GM23338 (cell line): ENCODE measurements at regions not wholly inside any gene's neighbourhood (a gene's known extent, or its start where the extent isn't known, plus 50 kb on each side); places are given as distances from the start of the nearest gene placed in this dataset.
A peak's percentile ranks its signal among the peaks of the same experiment; 100 is the strongest.

Source experiments
- ATAC-seq: fragments of 200-7000 bp; cut with Tn5 transposase; 3 replicates; pipeline ENCODE4 v1.9.1; 2020
- DNase-seq: peaks from one replicate; pipeline ENCODE4 v3.0.0-alpha.2; 2015; ENCODE audit warnings: low spot score
- H2AFZ ChIP-seq: fragments of 200-600 bp; sonication (generic); 2 replicates; pipeline ENCODE4 v1.8.0; 2016; ENCODE audit warnings: antibody characterized with exemption, mild to moderate bottlenecking, moderate library complexity
- H3F3A ChIP-seq: fragments of 200-600 bp; sonication (generic); replicated peaks from 2 replicates; pipeline ENCODE4 v1.8.0; 2017; ENCODE audit warnings: antibody characterized with exemption, mixed run types, low read depth
- H3K27ac ChIP-seq: fragments of 200-600 bp; sonication (generic); 2 replicates; pipeline ENCODE4 v1.6.1; 2016; ENCODE audit warnings: low read depth
- H3K27me3 ChIP-seq: fragments of 200-600 bp; sonication (generic); 2 replicates; pipeline ENCODE4 v1.8.0; 2016; ENCODE audit warnings: mild to moderate bottlenecking, mixed run types, moderate library complexity; ENCODE audit not compliant: insufficient read depth
- H3K36me3 ChIP-seq: fragments of 200-600 bp; sonication (generic); 2 replicates; pipeline ENCODE4 v1.8.0; 2016; ENCODE audit warnings: mild to moderate bottlenecking; ENCODE audit not compliant: insufficient read depth
- H3K4me1 ChIP-seq: fragments of 200-600 bp; sonication (generic); 2 replicates; pipeline ENCODE4 v1.8.0; 2016; ENCODE audit warnings: mild to moderate bottlenecking, moderate library complexity; ENCODE audit not compliant: insufficient read depth
- H3K4me2 ChIP-seq: fragments of 200-600 bp; sonication (generic); 2 replicates; pipeline ENCODE4 v1.7.1; 2017; ENCODE audit warnings: mixed run types
- H3K4me3 ChIP-seq: fragments of 200-600 bp; sonication (generic); 2 replicates; pipeline ENCODE4 v1.6.1; 2016; ENCODE audit warnings: mixed run types
- H3K79me2 ChIP-seq: fragments of 200-600 bp; sonication (generic); replicated peaks from 2 replicates; pipeline ENCODE4 v1.8.0; 2017; ENCODE audit warnings: mild to moderate bottlenecking; ENCODE audit not compliant: insufficient read depth
- H3K9me2 ChIP-seq: fragments of 200-600 bp; sonication (generic); 2 replicates; pipeline ENCODE4 v1.8.0; 2017; ENCODE audit not compliant: insufficient read depth
- H4K20me1 ChIP-seq: fragments of 200-600 bp; sonication (generic); replicated peaks from 2 replicates; pipeline ENCODE4 v1.8.0; 2017; ENCODE audit warnings: mild to moderate bottlenecking; ENCODE audit not compliant: insufficient read depth
- H3K27ac Mint-ChIP-seq: 2 replicates; pipeline ENCODE4 v1.8.0; 2020; ENCODE audit warnings: inconsistent platforms, mild to moderate bottlenecking, moderate library complexity, mixed read lengths
- H3K27me3 Mint-ChIP-seq: 3 replicates; pipeline ENCODE4 v1.8.0; 2022; ENCODE audit warnings: low read depth, mild to moderate bottlenecking, moderate library complexity, mixed read lengths, inconsistent platforms; ENCODE audit not compliant: insufficient read depth, poor library complexity
- H3K36me3 Mint-ChIP-seq: 3 replicates; pipeline ENCODE4 v1.8.0; 2021; ENCODE audit warnings: low read depth, mild to moderate bottlenecking, inconsistent platforms, moderate library complexity, mixed read lengths
- H3K4me1 Mint-ChIP-seq: 3 replicates; pipeline ENCODE4 v1.8.0; 2020; ENCODE audit warnings: mild to moderate bottlenecking, inconsistent platforms, mixed read lengths
- H3K4me3 Mint-ChIP-seq: 3 replicates; pipeline ENCODE4 v1.8.0; 2021; ENCODE audit warnings: moderate library complexity, mild to moderate bottlenecking, inconsistent platforms, mixed read lengths
- H3K9me3 Mint-ChIP-seq: 3 replicates; pipeline ENCODE4 v1.8.0; 2020; ENCODE audit warnings: moderate library complexity, mild to moderate bottlenecking, inconsistent platforms, mixed read lengths
- CREB1 ChIP-seq: fragments of 250-450 bp; sonication (Bioruptor Pico); IDR thresholded peaks from 2 replicates; pipeline ENCODE4 v1.5.0; 2020; ENCODE audit warnings: low read depth, mild to moderate bottlenecking, moderate library complexity
- EZH2phosphoT487 ChIP-seq: fragments of 200-600 bp; sonication (generic); IDR thresholded peaks from one replicate; pipeline ENCODE4 v1.8.1; 2018; ENCODE audit warnings: antibody characterized with exemption; ENCODE audit not compliant: unreplicated experiment
- POLR2AphosphoS5 ChIP-seq: IDR thresholded peaks from 2 replicates; pipeline ENCODE4 v1.6.1; 2016; ENCODE audit warnings: antibody characterized with exemption, low read depth
- STAT1 ChIP-seq: IDR thresholded peaks from one replicate; pipeline ENCODE4 v1.6.1; 2016; ENCODE audit warnings: antibody characterized with exemption; ENCODE audit not compliant: unreplicated experiment
- ZNF331 ChIP-seq: fragments of 250-450 bp; sonication (Bioruptor Pico); IDR thresholded peaks from 2 replicates; pipeline ENCODE4 v1.5.0; 2020; ENCODE audit warnings: low read depth, mild to moderate bottlenecking, moderate library complexity
- TF ChIP-seq, protein P1 (sequence below): fragments of 250-450 bp; sonication (Bioruptor Pico); IDR thresholded peaks from 2 replicates; pipeline ENCODE4 v1.5.0; 2020; ENCODE audit warnings: mild to moderate bottlenecking, moderate library complexity
- TF ChIP-seq, protein P2 (sequence below), 2 experiments: fragments of 200-600 bp in 1 of 2; sonication (generic) in 1 of 2; conservative IDR thresholded peaks; 2 replicates each; pipeline versions ENCODE4 v1.5.1 to v1.6.1; 2016 to 2017; ENCODE audit warnings: antibody characterized with exemption in 2 of 2, low read depth in 2 of 2, mild to moderate bottlenecking in 2 of 2, moderate library complexity in 1 of 2
- TF ChIP-seq, protein P3 (sequence below): IDR thresholded peaks from one replicate; pipeline ENCODE4 v1.6.1; 2018; ENCODE audit warnings: antibody characterized with exemption; ENCODE audit not compliant: unreplicated experiment

DNA sequence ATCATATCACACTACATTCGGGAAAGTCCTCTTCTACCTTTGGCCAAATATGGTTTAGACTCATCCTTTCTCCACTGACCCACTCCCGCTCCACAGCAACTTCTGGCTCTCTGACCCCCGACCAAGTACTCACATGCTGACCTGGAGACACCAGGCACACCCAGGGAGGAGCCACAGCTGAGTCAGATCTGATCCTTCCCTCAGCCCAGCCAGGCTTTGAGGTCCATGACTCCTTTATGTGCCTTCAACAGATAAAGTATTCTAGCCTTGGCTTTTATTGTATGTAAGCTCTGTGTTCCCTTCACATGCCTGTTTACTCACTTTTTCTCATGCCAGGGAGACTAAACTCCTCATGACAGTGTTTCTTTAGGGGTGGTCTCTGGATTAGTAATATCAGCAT lies 166.9 kb upstream of the UMPS start (continued):
- TF ChIP-seq, protein P1, sequence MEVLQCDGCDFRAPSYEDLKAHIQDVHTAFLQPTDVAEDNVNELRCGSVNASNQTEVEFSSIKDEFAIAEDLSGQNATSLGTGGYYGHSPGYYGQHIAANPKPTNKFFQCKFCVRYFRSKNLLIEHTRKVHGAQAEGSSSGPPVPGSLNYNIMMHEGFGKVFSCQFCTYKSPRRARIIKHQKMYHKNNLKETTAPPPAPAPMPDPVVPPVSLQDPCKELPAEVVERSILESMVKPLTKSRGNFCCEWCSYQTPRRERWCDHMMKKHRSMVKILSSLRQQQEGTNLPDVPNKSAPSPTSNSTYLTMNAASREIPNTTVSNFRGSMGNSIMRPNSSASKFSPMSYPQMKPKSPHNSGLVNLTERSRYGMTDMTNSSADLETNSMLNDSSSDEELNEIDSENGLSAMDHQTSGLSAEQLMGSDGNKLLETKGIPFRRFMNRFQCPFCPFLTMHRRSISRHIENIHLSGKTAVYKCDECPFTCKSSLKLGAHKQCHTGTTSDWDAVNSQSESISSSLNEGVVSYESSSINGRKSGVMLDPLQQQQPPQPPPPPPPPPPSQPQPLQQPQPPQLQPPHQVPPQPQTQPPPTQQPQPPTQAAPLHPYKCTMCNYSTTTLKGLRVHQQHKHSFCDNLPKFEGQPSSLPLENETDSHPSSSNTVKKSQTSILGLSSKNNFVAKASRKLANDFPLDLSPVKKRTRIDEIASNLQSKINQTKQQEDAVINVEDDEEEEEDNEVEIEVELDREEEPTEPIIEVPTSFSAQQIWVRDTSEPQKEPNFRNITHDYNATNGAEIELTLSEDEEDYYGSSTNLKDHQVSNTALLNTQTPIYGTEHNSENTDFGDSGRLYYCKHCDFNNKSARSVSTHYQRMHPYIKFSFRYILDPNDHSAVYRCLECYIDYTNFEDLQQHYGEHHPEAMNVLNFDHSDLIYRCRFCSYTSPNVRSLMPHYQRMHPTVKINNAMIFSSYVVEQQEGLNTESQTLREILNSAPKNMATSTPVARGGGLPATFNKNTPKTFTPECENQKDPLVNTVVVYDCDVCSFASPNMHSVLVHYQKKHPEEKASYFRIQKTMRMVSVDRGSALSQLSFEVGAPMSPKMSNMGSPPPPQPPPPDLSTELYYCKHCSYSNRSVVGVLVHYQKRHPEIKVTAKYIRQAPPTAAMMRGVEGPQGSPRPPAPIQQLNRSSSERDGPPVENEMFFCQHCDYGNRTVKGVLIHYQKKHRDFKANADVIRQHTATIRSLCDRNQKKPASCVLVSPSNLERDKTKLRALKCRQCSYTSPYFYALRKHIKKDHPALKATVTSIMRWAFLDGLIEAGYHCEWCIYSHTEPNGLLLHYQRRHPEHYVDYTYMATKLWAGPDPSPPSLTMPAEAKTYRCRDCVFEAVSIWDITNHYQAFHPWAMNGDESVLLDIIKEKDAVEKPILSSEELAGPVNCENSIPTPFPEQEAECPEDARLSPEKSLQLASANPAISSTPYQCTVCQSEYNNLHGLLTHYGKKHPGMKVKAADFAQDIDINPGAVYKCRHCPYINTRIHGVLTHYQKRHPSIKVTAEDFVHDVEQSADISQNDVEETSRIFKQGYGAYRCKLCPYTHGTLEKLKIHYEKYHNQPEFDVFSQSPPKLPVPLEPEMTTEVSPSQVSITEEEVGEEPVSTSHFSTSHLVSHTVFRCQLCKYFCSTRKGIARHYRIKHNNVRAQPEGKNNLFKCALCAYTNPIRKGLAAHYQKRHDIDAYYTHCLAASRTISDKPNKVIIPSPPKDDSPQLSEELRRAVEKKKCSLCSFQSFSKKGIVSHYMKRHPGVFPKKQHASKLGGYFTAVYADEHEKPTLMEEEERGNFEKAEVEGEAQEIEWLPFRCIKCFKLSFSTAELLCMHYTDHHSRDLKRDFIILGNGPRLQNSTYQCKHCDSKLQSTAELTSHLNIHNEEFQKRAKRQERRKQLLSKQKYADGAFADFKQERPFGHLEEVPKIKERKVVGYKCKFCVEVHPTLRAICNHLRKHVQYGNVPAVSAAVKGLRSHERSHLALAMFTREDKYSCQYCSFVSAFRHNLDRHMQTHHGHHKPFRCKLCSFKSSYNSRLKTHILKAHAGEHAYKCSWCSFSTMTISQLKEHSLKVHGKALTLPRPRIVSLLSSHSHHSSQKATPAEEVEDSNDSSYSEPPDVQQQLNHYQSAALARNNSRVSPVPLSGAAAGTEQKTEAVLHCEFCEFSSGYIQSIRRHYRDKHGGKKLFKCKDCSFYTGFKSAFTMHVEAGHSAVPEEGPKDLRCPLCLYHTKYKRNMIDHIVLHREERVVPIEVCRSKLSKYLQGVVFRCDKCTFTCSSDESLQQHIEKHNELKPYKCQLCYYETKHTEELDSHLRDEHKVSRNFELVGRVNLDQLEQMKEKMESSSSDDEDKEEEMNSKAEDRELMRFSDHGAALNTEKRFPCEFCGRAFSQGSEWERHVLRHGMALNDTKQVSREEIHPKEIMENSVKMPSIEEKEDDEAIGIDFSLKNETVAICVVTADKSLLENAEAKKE (CRISPR knock-in tag) = no peak
- TF ChIP-seq STAT1 (no peak), EZH2phosphoT487 (no peak), CREB1 (CRISPR knock-in tag) (no peak), ZNF331 (no peak)
- TF ChIP-seq, protein P2, sequence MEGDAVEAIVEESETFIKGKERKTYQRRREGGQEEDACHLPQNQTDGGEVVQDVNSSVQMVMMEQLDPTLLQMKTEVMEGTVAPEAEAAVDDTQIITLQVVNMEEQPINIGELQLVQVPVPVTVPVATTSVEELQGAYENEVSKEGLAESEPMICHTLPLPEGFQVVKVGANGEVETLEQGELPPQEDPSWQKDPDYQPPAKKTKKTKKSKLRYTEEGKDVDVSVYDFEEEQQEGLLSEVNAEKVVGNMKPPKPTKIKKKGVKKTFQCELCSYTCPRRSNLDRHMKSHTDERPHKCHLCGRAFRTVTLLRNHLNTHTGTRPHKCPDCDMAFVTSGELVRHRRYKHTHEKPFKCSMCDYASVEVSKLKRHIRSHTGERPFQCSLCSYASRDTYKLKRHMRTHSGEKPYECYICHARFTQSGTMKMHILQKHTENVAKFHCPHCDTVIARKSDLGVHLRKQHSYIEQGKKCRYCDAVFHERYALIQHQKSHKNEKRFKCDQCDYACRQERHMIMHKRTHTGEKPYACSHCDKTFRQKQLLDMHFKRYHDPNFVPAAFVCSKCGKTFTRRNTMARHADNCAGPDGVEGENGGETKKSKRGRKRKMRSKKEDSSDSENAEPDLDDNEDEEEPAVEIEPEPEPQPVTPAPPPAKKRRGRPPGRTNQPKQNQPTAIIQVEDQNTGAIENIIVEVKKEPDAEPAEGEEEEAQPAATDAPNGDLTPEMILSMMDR (conservative IDR thresholded peaks at IDR 0.05; ENCODE audit: low read depth in 2 of 2) = no peak

DNA sequence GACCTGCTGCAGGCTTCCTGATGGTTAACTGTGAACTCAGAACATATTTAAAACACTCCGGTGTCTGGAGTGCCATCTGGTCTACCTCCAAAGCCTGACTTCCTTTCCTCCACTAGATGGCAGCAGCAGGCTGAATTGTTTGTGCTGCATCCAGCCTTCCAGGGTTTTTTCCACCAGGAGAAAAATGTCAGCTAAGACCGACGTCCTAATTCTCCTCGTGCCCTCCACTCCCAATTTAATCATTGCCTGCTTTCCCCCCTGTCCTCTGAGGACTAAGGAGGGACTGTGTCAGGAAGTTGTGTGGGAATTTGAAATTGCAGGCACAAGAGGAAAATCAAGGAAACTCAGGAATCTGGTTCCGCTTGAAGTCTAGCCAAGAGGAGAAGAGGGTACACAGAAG lies 165.2 kb upstream of the UMPS start:
- no peaks in the 10 kb centered on the region for H3K36me3 ChIP-seq
- H3K27ac ChIP-seq = no peak overlapping the region
- no peaks in the 10 kb centered on the region for H3K79me2 ChIP-seq
- DNase-seq (peak; percentile 91), ATAC-seq (peak; percentile 86)
- Mint-ChIP-seq H3K27ac (no peak overlapping the region; the same call in 1 of the 2 replicates), H3K36me3 (no peaks in the 10 kb centered on the region), H3K4me3 (no peak overlapping the region), H3K27me3 (peaks cover 3% of the 10 kb centered on the region), H3K4me1 (peaks cover 8% of the 10 kb centered on the region; the same call in 2 of the 3 replicates), H3K9me3 (no peaks in the 10 kb centered on the region)
- H3K4me2 ChIP-seq = no peak overlapping the region
- no peaks in the 10 kb centered on the region for H3F3A ChIP-seq
- H3K9me2 ChIP-seq = no peaks in the 10 kb centered on the region
- H2AFZ ChIP-seq = peak overlapping the region; percentile 92
- H3K4me3 ChIP-seq = no peak overlapping the region
- no peaks in the 10 kb centered on the region for H3K27me3 ChIP-seq
- TF ChIP-seq EZH2phosphoT487 (no peak), CREB1 (CRISPR knock-in tag) (0 out of 2 replicates have a peak, but pooled peaks have one; percentile 8), POLR2AphosphoS5 (no peak)
- TF ChIP-seq, protein P2 (conservative IDR thresholded peaks at IDR 0.05; ENCODE audit: low read depth in 2 of 2) = peak; percentile 89 to 95
- TF ChIP-seq, protein P3, sequence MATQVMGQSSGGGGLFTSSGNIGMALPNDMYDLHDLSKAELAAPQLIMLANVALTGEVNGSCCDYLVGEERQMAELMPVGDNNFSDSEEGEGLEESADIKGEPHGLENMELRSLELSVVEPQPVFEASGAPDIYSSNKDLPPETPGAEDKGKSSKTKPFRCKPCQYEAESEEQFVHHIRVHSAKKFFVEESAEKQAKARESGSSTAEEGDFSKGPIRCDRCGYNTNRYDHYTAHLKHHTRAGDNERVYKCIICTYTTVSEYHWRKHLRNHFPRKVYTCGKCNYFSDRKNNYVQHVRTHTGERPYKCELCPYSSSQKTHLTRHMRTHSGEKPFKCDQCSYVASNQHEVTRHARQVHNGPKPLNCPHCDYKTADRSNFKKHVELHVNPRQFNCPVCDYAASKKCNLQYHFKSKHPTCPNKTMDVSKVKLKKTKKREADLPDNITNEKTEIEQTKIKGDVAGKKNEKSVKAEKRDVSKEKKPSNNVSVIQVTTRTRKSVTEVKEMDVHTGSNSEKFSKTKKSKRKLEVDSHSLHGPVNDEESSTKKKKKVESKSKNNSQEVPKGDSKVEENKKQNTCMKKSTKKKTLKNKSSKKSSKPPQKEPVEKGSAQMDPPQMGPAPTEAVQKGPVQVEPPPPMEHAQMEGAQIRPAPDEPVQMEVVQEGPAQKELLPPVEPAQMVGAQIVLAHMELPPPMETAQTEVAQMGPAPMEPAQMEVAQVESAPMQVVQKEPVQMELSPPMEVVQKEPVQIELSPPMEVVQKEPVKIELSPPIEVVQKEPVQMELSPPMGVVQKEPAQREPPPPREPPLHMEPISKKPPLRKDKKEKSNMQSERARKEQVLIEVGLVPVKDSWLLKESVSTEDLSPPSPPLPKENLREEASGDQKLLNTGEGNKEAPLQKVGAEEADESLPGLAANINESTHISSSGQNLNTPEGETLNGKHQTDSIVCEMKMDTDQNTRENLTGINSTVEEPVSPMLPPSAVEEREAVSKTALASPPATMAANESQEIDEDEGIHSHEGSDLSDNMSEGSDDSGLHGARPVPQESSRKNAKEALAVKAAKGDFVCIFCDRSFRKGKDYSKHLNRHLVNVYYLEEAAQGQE = no peak
- no peaks in the 10 kb centered on the region for H3K4me1 ChIP-seq
- no peaks in the 10 kb centered on the region for H4K20me1 ChIP-seq
